HepG2 (cell line): ENCODE measurements at regions not wholly inside any gene's neighbourhood (a gene's known extent, or its start where the extent isn't known, plus 50 kb on each side); places are given as distances from the start of the nearest gene placed in this dataset.

Experiments
- ATAC-seq: fragments of 200-7000 bp; cut with Tn5 transposase; 3 replicates; pipeline ENCODE4 v1.9.1; 2020; ENCODE audit warnings: mild to moderate bottlenecking, moderate library complexity
- BruUV-seq: library from RNA; stranded (reverse); fragments of 400-500 nt; replicated peaks from 2 replicates; lab custom pipeline; 2021; lab: Mats Ljungman, UMichigan
- CTCF ChIA-PET: fragments of 300-600 bp; formaldehyde crosslinking; extraction: SDS; loops from one replicate; lab custom pipeline; 2021; ENCODE audit warnings: low total read pairs, inconsistent platforms, low intra/inter-chr PET ratio; lab: Yijun Ruan, JAX
- POLR2A ChIA-PET: fragments of 350-600 bp; sonication (Branson Sonifier 250); formaldehyde crosslinking; loops from one replicate; lab custom pipeline; 2020; ENCODE audit warnings: antibody characterized with exemption, inconsistent platforms; lab: Yijun Ruan, JAX
- DNase-seq: peaks from one replicate; pipeline ENCODE4 v3.0.0-alpha.2; 2015; ENCODE audit warnings: low spot score
- FAIRE-seq: peaks from 3 replicates; lab custom pipeline; 2011; peaks lifted over from hg19 to GRCh38; lab: Jason Lieb, UNC
- H2AFZ ChIP-seq: one replicate; pipeline ENCODE4 v1.6.1; 2011; ENCODE audit warnings: low read length, inconsistent platforms
- H3K27ac ChIP-seq: fragments of 300-600 bp; 3 replicates; pipeline ENCODE4 v1.8.0; 2011; ENCODE audit warnings: mixed run types, mild to moderate bottlenecking, mixed read lengths, low read length, inconsistent platforms; ENCODE audit not compliant: insufficient read depth; ENCODE audit errors: extremely low read length
- H3K27me3 ChIP-seq, 2 experiments: fragments of 200-600 bp in 1 of 2; 2 replicates in 1 of 2; 3 replicates in 1 of 2; pipeline versions ENCODE4 v1.6.0 to v1.8.0; 2011; ENCODE audit warnings: low read length in 2 of 2, mild to moderate bottlenecking in 2 of 2, moderate library complexity in 2 of 2, inconsistent platforms in 1 of 2; ENCODE audit not compliant: insufficient read depth in 2 of 2, control insufficient read depth in 1 of 2
- H3K36me3 ChIP-seq, 2 experiments: fragments of 200-600 bp in 1 of 2; replicated peaks in 1 of 2; 2 replicates in 1 of 2; 3 replicates in 1 of 2; pipeline versions ENCODE4 v1.5.1 to v1.8.0; 2011; ENCODE audit warnings: low read length in 2 of 2, inconsistent platforms in 1 of 2; ENCODE audit not compliant: insufficient read depth in 2 of 2, control insufficient read depth in 1 of 2
- H3K4me1 ChIP-seq: 2 replicates; pipeline ENCODE4 v1.5.1; 2012; ENCODE audit warnings: low read length, inconsistent platforms; ENCODE audit not compliant: insufficient read depth
- H3K4me2 ChIP-seq: 2 replicates; pipeline ENCODE4 v1.6.0; 2011; ENCODE audit warnings: low read depth, low read length, inconsistent platforms
- H3K4me3 ChIP-seq, 3 experiments: fragments of 200-600 bp in 1 of 3; sonication (generic), shearing (Covaris generic) in 1 of 3; replicated peaks in 1 of 3; 2 replicates each; pipeline ENCODE4 v1.5.1; 2011 to 2016; ENCODE audit warnings: low read length in 3 of 3, inconsistent platforms in 2 of 3, low read depth in 2 of 3, mild to moderate bottlenecking in 2 of 3, control low read depth in 1 of 3, mixed read lengths in 1 of 3; ENCODE audit not compliant: insufficient read depth in 1 of 3
- H3K79me2 ChIP-seq: one replicate; pipeline ENCODE4 v1.6.1; 2011; ENCODE audit warnings: low read length, inconsistent platforms; ENCODE audit not compliant: insufficient read depth
- H3K9ac ChIP-seq: 2 replicates; pipeline ENCODE4 v1.6.0; 2011; ENCODE audit warnings: mild to moderate bottlenecking, low read depth, low read length, inconsistent platforms; ENCODE audit not compliant: insufficient read depth
- H3K9me3 ChIP-seq: 2 replicates; pipeline ENCODE4 v1.5.1; 2012; ENCODE audit warnings: mild to moderate bottlenecking, low read length
- H4K20me1 ChIP-seq: 2 replicates; pipeline ENCODE4 v1.6.0; 2011; ENCODE audit warnings: inconsistent platforms, mild to moderate bottlenecking, low read length, moderate library complexity; ENCODE audit not compliant: insufficient read depth
- ARNT2 ChIP-seq: sonication (generic); formaldehyde crosslinking; IDR thresholded peaks from 2 replicates; pipeline ENCODE4 v1.8.0; 2022; ENCODE audit warnings: mild to moderate bottlenecking, low read depth, missing genetic modification reagents, moderate library complexity
- CAMTA2 ChIP-seq: sonication (generic); formaldehyde crosslinking; IDR thresholded peaks from 2 replicates; pipeline ENCODE4 v1.4.0; 2020; ENCODE audit warnings: mild to moderate bottlenecking, missing genetic modification reagents, borderline replicate concordance
- CHD2 ChIP-seq: IDR thresholded peaks from 2 replicates; pipeline ENCODE4 v1.6.1; 2011; ENCODE audit warnings: low read depth, low read length, improper control_type of control experiment
- DNMT1 ChIP-seq: sonication (generic); formaldehyde crosslinking; IDR thresholded peaks from 2 replicates; pipeline ENCODE4 v1.5.1; 2020; ENCODE audit warnings: mild to moderate bottlenecking, missing genetic modification reagents
- EED ChIP-seq: sonication (generic); formaldehyde crosslinking; IDR thresholded peaks from 2 replicates; pipeline ENCODE4 v1.5.0; 2020; ENCODE audit warnings: mild to moderate bottlenecking, missing genetic modification reagents
- GATAD1 ChIP-seq: IDR thresholded peaks from 2 replicates; pipeline ENCODE4 v1.6.1; 2016; ENCODE audit warnings: missing genetic modification reagents, missing compliant biosample characterization
- GPN1 ChIP-seq: sonication (generic); formaldehyde crosslinking; IDR thresholded peaks from 2 replicates; pipeline ENCODE4 v1.5.1; 2020; ENCODE audit warnings: missing genetic modification reagents, borderline replicate concordance
- GTF2F1 ChIP-seq: fragments of 150-350 bp; IDR thresholded peaks from 2 replicates; pipeline ENCODE4 v1.6.1; 2014; ENCODE audit warnings: low read length
- HNRNPK ChIP-seq: fragments of 200-400 bp; formaldehyde crosslinking; IDR thresholded peaks from 2 replicates; pipeline ENCODE4 v1.6.1; 2018; ENCODE audit warnings: low read length, low read depth, moderate library complexity, mild to moderate bottlenecking; ENCODE audit not compliant: poor library complexity, severe bottlenecking
- KMT2A ChIP-seq: sonication (generic); formaldehyde crosslinking; IDR thresholded peaks from 2 replicates; pipeline ENCODE4 v1.4.0; 2020; ENCODE audit warnings: missing genetic modification reagents
- RFXAP ChIP-seq: sonication (generic); formaldehyde crosslinking; IDR thresholded peaks from 2 replicates; pipeline ENCODE4 v1.4.0; 2020; ENCODE audit warnings: missing genetic modification reagents, borderline replicate concordance
- ZNF430 ChIP-seq: sonication (generic); formaldehyde crosslinking; IDR thresholded peaks from 2 replicates; pipeline ENCODE4 v1.9.0; 2021; ENCODE audit warnings: mild to moderate bottlenecking, missing genetic modification reagents
- ZNF562 ChIP-seq: sonication (generic); formaldehyde crosslinking; IDR thresholded peaks from 2 replicates; pipeline ENCODE4 v1.8.0; 2022; ENCODE audit warnings: missing genetic modification reagents, borderline replicate concordance
- ZNF567 ChIP-seq: sonication (generic); formaldehyde crosslinking; IDR thresholded peaks from 2 replicates; pipeline ENCODE4 v1.8.1; 2023; ENCODE audit warnings: mild to moderate bottlenecking, missing genetic modification reagents, borderline replicate concordance
- WGBS: methylation state at CpG from one replicate; pipeline ENCODE4 v1.1.6; 2017; ENCODE audit warnings: low lambda C conversion rate; 5-methylcytosine and 5-hydroxymethylcytosine counted together
- in situ Hi-C: cut with HindIII; loops from 2 replicates; pipeline ENCODE4 v1.10.0; 2017; ENCODE audit warnings: low pct_unique_long_range_greater_than_20kb; ENCODE audit not compliant: extremely low pct_ligation_motif_present
- intact Hi-C: fragments of 100-400 bp; cut with micrococcal nuclease; formaldehyde crosslinking; loops from one replicate; pipeline ENCODE4 v1.10.0; 2022; ENCODE audit not compliant: unreplicated experiment
- TF ChIP-seq, protein P1 (sequence below): sonication (generic); formaldehyde crosslinking; IDR thresholded peaks from 2 replicates; pipeline ENCODE4 v1.4.0; 2020; ENCODE audit warnings: mild to moderate bottlenecking, missing genetic modification reagents, borderline replicate concordance
- TF ChIP-seq, protein P2 (sequence below): sonication (generic); formaldehyde crosslinking; conservative IDR thresholded peaks from 2 replicates; pipeline ENCODE4 v1.4.0; 2020; ENCODE audit warnings: missing genetic modification reagents
- TF ChIP-seq, protein P3 (sequence below), 2 experiments: fragments of 450-650 bp in 1 of 2; sonication (generic) in 1 of 2; formaldehyde crosslinking; IDR thresholded peaks; 2 replicates each; pipeline versions ENCODE4 v1.5.0 to v1.8.0; 2020 to 2022; ENCODE audit warnings: mild to moderate bottlenecking in 1 of 2, missing genetic modification reagents in 1 of 2

DNA sequence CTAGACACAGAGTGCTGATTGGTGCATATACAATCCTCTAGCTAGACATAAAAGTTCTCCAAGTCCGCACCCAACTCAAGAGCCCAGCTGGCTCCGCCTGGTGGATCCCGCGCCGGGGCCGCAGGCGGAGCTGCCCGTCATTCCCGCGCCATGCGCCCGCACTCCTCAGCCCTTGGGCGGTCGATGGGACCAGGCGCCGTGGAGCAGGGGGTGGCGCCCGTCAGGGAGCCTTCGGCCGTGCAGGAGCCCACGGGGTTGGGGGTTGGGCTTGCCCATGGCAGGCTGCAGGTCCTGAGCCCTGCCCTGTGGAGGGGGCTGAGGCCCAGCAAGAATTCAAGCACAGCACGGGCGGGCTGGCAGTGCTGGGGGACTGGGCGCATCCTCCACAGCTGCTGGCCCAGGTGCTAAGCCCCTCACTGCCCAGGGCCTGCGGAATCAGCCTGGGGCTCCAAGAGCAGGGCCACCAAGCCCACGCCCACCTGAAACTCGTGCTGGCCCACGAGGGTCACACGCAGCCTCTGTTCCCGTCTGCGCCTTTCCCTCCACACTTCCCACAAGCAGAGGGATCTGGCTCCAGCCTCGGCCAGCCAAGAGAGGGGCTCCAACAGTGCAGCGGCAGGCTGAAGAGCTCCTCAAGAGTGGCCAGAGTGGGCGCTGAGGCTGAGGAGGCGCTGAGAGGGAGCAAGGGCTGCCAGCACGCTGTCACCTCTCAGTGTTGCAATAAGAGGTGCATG lies 604.2 kb upstream of the POM121L12 start:
- no peak overlapping the region for H3K27ac ChIP-seq
- H3K36me3 ChIP-seq, result no peaks in the 10 kb centered on the region
- intact Hi-C loops (no loop called here), in situ Hi-C loops (no loop called here)
- BruUV-seq, result no TSS peak
- FAIRE-seq, result no peak
- H3K9me3 ChIP-seq, result peaks cover 4% of the 10 kb centered on the region; the same call in 1 of the 2 replicates
- no peak overlapping the region for H2AFZ ChIP-seq
- POLR2A ChIA-PET, result no interaction called here
- WGBS, result 59% methylated on average over 7 of the region's 36 CpGs
- H3K4me2 ChIP-seq, result no peak overlapping the region
- H4K20me1 ChIP-seq, result no peaks in the 10 kb centered on the region
- H3K27me3 ChIP-seq, result no peaks in the 10 kb centered on the region
- CTCF ChIA-PET, result no interaction called here
- no peak overlapping the region for H3K9ac ChIP-seq
- no peaks in the 10 kb centered on the region for H3K79me2 ChIP-seq
- no peak for ATAC-seq
- no peaks in the 10 kb centered on the region for H3K4me1 ChIP-seq
- H3K4me3 ChIP-seq, result no peak overlapping the region
- no peak for DNase-seq
- TF ChIP-seq RFXAP (CRISPR knock-in tag) (no peak), KMT2A (CRISPR knock-in tag) (no peak), ARNT2 (CRISPR knock-in tag) (no peak), ZNF430 (CRISPR knock-in tag) (no peak), HNRNPK (no peak), ZNF562 (CRISPR knock-in tag) (no peak), DNMT1 (CRISPR knock-in tag) (no peak), CHD2 (no peak), ZNF567 (CRISPR knock-in tag) (no peak), GATAD1 (CRISPR knock-in tag) (no peak), EED (CRISPR knock-in tag) (no peak), CAMTA2 (CRISPR knock-in tag) (no peak), GPN1 (CRISPR knock-in tag) (no peak), GTF2F1 (no peak)
- TF ChIP-seq, protein P1, sequence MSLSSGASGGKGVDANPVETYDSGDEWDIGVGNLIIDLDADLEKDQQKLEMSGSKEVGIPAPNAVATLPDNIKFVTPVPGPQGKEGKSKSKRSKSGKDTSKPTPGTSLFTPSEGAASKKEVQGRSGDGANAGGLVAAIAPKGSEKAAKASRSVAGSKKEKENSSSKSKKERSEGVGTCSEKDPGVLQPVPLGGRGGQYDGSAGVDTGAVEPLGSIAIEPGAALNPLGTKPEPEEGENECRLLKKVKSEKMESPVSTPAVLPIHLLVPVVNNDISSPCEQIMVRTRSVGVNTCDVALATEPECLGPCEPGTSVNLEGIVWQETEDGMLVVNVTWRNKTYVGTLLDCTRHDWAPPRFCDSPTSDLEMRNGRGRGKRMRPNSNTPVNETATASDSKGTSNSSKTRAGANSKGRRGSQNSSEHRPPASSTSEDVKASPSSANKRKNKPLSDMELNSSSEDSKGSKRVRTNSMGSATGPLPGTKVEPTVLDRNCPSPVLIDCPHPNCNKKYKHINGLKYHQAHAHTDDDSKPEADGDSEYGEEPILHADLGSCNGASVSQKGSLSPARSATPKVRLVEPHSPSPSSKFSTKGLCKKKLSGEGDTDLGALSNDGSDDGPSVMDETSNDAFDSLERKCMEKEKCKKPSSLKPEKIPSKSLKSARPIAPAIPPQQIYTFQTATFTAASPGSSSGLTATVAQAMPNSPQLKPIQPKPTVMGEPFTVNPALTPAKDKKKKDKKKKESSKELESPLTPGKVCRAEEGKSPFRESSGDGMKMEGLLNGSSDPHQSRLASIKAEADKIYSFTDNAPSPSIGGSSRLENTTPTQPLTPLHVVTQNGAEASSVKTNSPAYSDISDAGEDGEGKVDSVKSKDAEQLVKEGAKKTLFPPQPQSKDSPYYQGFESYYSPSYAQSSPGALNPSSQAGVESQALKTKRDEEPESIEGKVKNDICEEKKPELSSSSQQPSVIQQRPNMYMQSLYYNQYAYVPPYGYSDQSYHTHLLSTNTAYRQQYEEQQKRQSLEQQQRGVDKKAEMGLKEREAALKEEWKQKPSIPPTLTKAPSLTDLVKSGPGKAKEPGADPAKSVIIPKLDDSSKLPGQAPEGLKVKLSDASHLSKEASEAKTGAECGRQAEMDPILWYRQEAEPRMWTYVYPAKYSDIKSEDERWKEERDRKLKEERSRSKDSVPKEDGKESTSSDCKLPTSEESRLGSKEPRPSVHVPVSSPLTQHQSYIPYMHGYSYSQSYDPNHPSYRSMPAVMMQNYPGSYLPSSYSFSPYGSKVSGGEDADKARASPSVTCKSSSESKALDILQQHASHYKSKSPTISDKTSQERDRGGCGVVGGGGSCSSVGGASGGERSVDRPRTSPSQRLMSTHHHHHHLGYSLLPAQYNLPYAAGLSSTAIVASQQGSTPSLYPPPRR (CRISPR knock-in tag), result no peak
- TF ChIP-seq, protein P2, sequence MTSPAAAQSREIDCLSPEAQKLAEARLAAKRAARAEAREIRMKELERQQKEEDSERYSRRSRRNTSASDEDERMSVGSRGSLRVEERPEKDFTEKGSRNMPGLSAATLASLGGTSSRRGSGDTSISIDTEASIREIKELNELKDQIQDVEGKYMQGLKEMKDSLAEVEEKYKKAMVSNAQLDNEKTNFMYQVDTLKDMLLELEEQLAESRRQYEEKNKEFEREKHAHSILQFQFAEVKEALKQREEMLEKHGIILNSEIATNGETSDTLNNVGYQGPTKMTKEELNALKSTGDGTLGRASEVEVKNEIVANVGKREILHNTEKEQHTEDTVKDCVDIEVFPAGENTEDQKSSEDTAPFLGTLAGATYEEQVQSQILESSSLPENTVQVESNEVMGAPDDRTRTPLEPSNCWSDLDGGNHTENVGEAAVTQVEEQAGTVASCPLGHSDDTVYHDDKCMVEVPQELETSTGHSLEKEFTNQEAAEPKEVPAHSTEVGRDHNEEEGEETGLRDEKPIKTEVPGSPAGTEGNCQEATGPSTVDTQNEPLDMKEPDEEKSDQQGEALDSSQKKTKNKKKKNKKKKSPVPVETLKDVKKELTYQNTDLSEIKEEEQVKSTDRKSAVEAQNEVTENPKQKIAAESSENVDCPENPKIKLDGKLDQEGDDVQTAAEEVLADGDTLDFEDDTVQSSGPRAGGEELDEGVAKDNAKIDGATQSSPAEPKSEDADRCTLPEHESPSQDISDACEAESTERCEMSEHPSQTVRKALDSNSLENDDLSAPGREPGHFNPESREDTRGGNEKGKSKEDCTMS (CRISPR knock-in tag), result no peak
- TF ChIP-seq, protein P3, sequence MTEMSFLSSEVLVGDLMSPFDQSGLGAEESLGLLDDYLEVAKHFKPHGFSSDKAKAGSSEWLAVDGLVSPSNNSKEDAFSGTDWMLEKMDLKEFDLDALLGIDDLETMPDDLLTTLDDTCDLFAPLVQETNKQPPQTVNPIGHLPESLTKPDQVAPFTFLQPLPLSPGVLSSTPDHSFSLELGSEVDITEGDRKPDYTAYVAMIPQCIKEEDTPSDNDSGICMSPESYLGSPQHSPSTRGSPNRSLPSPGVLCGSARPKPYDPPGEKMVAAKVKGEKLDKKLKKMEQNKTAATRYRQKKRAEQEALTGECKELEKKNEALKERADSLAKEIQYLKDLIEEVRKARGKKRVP (CRISPR knock-in tag; IDR thresholded peaks at IDR 0.05), result no peak
